Activated T-cell treated with anti-CD3 and anti-CD28 coated beads for 48 hours (primary cell): ENCODE measurements at regions not wholly inside any gene's neighbourhood (a gene's known extent, or its start where the extent isn't known, plus 50 kb on each side); places are given as distances from the start of the nearest gene placed in this dataset.
"Not testable (repeated sequence)": the region's sequence is repeated elsewhere in the genome, so short reads cannot be mapped to it uniquely, and the experiment has no call there.

ENCODE experiments used
- DNase-seq: peaks from one replicate; pipeline ENCODE4 v3.0.0-alpha.2; 2020; ENCODE audit warnings: low read depth

GRCh38 chrX:1852082-1852481, 237.2 kb downstream of the ASMT start:
- no peak for DNase-seq

GRCh38 chrX:1853447-1853846, 238.6 kb downstream of the ASMT start:
- DNase-seq: no peak

- no peak for DNase-seq
These were observed 239.1 kb downstream of the ASMT start for GRCh38 chrX:1853916-1854315.

DNA sequence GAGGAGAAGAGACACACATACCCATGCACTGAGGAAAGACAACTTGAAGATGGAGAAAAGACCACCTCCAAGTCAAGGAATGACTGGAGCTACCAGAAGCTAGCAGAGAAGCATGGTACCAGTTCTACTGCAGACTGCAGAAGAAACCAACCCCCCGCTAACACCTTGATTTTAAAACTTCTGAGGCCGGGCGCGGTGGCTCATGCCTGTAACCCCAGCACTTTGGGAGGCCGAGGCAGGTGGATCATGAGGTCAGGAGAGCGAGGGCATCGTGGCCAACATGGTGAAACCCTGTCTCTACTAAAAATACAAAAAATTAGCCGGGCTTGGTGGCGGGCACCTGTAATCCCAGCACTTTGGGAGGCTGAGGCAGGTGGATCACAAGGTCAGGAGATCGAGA, 240.0 kb downstream of the ASMT start:
- not testable (repeated sequence) for DNase-seq

DNA sequence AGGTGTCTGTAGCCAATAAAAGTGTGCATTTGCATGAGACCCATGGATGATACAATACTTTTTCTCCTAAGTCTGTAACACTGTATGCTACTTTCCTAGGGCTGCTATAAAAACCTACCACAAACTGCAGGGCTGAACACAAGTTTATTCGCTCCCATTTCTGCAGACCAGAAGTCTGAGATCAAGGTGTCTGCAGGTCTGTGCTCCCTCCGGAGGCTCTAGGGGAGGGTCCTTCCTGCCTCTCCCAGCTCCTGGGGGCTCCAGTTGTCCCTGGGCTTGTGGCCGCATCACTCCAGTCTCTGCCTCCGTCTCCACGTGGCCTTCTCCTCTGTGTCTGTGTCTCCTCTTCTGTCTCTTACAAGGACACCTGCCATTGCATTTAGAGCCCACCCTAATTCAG, 244.4 kb downstream of the ASMT start:
- DNase-seq: not testable (repeated sequence)

DNA sequence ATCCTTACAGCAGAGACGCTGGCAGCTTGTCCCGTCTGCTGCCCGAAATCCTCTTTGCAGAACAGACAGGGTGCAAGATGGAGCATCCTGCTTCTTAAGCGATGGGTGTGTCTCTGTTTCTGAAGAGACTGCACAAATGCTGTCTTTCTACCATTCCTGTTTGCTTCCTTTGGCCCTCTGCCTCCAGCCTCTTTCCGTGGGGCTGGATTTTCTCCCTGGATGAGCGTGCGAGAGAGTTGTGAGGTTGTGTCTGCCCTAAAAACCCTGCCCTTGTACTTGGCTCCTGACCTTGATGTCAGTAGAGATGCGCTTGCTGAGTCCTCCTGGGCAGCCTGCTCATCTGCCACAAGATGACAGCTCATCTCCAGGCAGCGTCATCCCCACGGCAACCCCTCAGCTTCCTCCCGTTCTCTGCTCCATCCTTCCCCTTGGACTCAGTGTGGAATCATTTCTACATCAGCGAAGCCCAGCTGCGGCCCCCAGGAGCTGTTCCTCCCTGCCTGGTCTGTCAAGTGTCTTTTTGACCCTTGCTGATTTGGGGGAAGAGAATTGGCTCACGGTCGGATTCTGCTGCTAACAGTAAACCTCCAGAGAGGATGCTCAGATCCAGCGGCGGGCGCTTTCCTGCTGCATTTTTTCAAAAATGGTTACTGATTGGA, 246.2 kb downstream of the ASMT start:
- DNase-seq: no peak

DNA sequence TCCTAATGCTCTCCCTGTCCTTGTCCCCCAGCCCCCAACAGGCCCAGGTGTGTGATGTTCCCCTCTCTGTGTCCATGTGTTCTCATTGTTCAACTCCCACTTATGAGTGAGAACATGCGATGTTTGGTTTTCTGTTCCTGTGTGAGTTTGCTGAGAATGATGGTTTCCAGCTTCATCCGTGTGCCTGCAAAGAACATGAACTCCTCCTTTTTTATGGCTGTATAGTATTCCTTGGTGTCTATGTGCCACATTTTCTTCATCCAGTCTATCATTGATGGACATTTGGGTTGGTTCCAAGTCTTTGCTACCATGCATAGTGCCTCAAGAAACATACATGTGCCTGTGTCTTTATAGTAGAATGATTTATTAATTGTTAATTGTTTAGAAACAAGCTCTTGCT, 249.1 kb downstream of the ASMT start:
- not testable (repeated sequence) for DNase-seq

DNA sequence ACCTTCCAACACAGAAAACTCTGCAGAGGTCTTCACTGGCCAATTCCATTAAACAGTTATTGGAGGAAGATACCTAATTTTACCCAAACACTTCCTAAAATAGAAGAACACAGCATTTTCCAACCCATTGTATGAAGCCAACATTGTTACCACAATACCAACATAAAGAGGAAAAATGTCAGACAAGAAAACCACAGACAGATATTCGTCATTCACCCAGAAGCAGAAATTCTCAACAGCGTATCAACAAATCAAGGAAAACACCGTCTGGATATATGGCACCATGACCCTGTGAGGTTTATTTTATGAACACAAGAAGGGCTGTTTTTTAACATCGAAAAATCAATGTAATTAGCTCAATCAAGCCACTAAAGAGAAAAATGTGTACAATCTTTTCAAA, 255.6 kb downstream of the ASMT start:
- DNase-seq: no peak

DNA sequence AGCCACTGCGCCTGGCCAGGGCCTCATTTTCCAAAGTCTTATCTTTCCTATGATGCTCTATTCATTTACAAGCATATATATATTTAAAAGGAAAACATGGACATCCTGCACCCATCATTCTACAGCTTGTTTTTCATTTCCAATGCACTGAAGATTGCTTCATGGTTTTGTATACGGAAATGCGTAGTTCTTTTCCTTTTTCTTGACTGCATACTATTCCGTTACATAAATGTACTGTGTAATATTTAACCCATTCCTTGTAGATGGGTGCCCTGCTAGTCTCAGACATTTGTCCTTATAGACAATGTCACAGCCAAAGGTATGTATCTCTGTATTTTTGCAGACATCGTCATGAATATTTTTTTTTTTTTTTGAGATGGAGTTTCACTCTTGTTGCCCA, 257.0 kb downstream of the ASMT start:
- DNase-seq: no peak

DNA sequence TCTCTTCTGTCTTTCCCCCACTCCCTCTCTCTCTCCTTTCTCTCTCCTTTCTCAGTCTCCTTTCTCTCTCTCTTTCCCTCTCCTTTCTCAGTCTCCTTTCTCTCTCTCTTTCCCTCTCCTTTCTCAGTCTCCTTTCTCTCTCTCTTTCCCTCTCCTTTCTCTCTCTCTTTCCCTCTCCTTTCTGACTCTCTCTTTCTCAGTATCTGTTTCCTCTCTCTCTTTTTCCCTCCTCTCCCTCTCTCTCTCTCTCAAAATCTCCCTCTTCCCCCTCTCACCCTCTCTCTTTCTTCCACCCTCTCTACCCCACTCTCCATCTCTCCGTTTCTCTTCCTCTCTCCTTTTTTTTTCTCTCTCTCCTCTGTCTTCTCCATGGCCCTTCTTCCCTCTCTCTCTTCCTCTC, 258.8 kb downstream of the ASMT start:
- no peak for DNase-seq

- no peak for DNase-seq
These were observed 259.6 kb downstream of the ASMT start for GRCh38 chrX:1874416-1874815.

DNA sequence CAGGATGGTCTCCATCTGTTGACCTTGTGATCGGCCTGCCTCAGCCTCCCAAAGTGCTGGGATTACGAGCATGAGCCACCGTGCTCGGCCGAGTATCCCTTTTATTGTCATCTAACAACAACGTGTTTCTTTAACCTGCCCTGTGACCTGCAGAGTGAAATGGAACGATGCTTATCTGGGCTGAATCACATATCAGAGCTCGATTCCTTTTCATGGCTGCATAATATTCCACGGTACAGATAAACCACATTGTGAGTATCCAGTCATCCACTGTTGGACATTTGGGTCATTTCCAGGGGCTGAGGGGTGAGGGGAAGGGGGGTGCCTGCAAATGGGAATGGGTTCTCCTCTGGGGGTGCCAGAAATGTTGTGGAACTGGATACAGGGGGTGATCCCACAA, 260.0 kb downstream of the ASMT start:
- no peak for DNase-seq

GRCh38 chrX:1876041-1876440, 261.2 kb downstream of the ASMT start:
- DNase-seq: no peak

- no peak for DNase-seq
These were observed 262.9 kb downstream of the ASMT start for GRCh38 chrX:1877780-1878179.

DNA sequence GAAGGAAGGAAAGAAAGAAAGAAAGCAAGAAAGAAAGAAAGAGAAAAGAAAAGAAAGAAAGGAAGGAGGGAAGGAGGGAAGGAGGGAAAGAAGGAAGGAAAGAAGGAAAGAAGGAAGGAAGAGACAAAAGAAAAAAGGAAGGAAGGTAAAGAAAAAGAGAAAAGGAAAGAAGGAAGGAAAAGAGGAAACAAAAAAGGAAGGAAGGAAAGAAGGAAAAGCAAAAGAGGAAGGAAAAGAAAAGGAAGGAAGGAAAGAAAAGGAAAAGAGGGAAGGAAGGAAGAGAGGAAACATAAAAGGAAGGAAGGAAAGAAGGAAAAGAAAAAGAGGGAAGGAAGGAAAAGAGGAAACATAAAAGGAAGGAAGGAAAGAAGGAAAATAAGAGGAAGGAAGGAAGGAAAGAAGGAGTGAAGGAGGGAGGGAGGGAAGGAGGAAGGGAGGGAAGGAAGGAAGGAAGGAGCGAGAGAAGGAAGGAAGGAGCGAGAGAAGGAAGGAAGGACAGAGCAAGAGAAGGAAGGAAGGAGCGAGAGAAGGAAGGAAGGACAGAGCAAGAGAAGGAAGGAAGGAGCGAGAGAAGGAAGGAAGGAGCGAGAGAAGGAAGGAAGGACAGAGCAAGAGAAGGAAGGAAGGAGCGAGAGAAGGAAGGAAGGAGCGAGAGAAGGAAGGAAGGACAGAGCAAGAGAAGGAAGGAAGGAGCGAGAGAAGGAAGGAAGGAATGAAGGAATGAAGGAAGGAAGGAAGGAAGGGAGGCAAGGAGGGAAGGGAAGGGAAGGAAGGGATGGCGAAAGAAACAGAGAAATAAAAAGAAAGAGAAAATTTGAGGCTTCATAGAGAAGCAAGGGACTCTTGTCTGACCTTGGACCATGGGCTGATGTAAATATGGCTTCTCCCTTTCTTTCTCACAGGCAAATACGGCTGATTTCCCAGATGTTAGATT, 266.3 kb downstream of the ASMT start:
- not testable (repeated sequence) for DNase-seq

DNA sequence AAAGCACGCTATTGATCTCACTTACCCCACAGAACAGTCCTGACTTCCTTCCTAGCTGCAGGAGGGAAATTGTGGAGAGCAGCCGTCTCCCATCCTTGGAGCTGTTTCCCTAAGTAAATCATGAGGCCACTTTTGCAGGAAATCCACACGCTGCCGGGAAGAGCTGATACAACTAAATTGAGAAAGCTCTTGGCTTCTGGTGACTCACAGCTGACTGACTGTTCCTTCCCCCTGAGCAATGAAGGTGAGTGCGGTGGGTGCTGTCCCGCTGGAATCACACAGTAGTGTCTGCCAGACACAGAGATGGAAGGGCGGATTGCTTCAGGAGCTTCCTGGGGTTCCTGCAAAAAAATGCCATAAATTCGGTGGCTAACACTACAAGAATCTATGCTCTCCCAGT, 268.9 kb downstream of the ASMT start:
- no peak for DNase-seq

- no peak for DNase-seq
These were observed 269.6 kb downstream of the ASMT start for GRCh38 chrX:1884446-1884845.

GRCh38 chrX:1885116-1885515, 270.3 kb downstream of the ASMT start:
- no peak for DNase-seq

- DNase-seq: not testable (repeated sequence)
These were observed 273.4 kb downstream of the ASMT start for GRCh38 chrX:1888305-1888704.

DNA sequence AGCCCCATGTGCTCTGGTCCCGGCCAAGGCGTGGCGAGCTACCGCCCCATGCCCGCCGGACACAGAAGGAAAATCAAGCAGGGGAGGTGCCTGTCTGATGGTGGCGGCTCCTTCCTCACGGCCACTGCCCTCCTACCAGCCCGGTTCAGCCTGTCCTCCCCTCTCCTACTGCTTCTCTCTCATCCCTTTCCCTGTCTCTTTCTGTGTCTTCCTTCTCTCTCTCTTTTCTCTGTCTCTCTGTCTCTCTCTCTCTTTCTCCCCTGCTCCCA, 279.1 kb downstream of the ASMT start:
- DNase-seq: no peak

GRCh38 chrX:1894740-1895139, 279.9 kb downstream of the ASMT start:
- no peak for DNase-seq

GRCh38 chrX:1895583-1895982, 280.7 kb downstream of the ASMT start:
- no peak for DNase-seq

GRCh38 chrX:1899841-1900240, 285.0 kb downstream of the ASMT start:
- no peak for DNase-seq

DNA sequence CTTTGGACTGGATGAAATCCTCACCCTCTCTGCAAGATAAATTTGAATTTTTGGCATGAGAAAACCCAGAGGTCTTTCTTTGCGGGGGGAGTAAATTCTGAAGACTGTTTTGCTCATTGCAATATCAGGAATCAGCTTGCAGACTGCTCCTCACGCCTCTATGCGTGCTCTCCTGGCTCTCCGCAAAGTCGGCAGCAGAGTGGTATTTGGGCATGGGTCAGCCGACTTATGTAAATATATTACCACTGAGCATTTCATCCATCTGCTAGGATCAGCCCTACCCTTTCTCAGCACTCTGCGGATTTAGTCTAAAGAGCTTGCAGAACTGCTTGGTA, 288.0 kb downstream of the ASMT start:
- no peak for DNase-seq
